A549 (cell line): ENCODE measurements at regions not wholly inside any gene's neighbourhood (a gene's known extent, or its start where the extent isn't known, plus 50 kb on each side); places are given as distances from the start of the nearest gene placed in this dataset.

Source experiments
- CTCF ChIP-seq: fragments of >200 bp; sonication (Bioruptor Twin); formaldehyde crosslinking; IDR thresholded peaks from 3 replicates; pipeline ENCODE4 v1.5.1; 2016
- EP300 ChIP-seq, 2 experiments: fragments of >200 bp; sonication (Bioruptor Twin); formaldehyde crosslinking; IDR thresholded peaks; 2 replicates in 1 of 2; 3 replicates in 1 of 2; pipeline ENCODE4 v1.6.1; 2016 to 2017
- POLR2A ChIP-seq: IDR thresholded peaks from 2 replicates; pipeline ENCODE4 v1.6.1; 2012; ENCODE audit warnings: mild to moderate bottlenecking, low read length
- ZC3H11A ChIP-seq: fragments of 450-650 bp; IDR thresholded peaks from 2 replicates; pipeline ENCODE4 v1.6.1; 2014; ENCODE audit warnings: antibody characterized with exemption, mild to moderate bottlenecking

- no peak for TF ChIP-seq CTCF
- TF ChIP-seq EP300 (IDR thresholded peaks at IDR 0.05) = no peak
- no peak for TF ChIP-seq POLR2A
- TF ChIP-seq ZC3H11A = no peak
Observed at GRCh38 chr3:65268426-65268825, 580.6 kb upstream of the ADAMTS9 start.
